ENCODE measurements at regions not wholly inside any gene's neighbourhood (a gene's known extent, or its start where the extent isn't known, plus 50 kb on each side); places are given as distances from the start of the nearest gene placed in this dataset.

DNA sequence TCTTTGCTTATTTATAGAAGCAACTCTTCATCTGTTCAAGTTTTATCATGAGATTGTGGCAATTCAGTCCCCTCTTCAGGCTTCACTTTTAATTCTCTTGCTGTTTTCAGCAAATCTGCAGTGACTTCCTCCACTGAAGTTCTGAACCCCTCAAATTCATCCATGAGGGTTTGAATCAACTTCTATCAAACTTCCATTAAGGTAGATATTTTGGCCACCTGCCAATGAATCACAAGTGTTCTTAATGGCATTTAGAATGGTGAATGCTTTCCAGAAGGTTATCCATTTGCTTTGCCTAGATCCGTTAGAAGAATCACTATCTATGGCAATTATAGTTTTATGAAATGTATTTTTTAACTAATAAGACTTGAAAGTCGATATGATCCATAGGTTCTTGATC is 946.7 kb upstream of the B3GALT2 start:
- TF ChIP-seq, protein P1, sequence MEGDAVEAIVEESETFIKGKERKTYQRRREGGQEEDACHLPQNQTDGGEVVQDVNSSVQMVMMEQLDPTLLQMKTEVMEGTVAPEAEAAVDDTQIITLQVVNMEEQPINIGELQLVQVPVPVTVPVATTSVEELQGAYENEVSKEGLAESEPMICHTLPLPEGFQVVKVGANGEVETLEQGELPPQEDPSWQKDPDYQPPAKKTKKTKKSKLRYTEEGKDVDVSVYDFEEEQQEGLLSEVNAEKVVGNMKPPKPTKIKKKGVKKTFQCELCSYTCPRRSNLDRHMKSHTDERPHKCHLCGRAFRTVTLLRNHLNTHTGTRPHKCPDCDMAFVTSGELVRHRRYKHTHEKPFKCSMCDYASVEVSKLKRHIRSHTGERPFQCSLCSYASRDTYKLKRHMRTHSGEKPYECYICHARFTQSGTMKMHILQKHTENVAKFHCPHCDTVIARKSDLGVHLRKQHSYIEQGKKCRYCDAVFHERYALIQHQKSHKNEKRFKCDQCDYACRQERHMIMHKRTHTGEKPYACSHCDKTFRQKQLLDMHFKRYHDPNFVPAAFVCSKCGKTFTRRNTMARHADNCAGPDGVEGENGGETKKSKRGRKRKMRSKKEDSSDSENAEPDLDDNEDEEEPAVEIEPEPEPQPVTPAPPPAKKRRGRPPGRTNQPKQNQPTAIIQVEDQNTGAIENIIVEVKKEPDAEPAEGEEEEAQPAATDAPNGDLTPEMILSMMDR (conservative IDR thresholded peaks at IDR 0.05; ENCODE audit: low read length): no peak
- TF ChIP-seq EZH2phosphoT487 (IDR thresholded peaks at IDR 0.05; ENCODE audit: borderline replicate concordance): no peak

Data from Loucy (cell line).